Uterus (tissue), 3 donors: ENCODE measurements at regions not wholly inside any gene's neighbourhood (a gene's known extent, or its start where the extent isn't known, plus 50 kb on each side); places are given as distances from the start of the nearest gene placed in this dataset.

Experiments used
- DNase-seq, 2 donors: peaks; one replicate each; pipeline ENCODE4 v3.0.0-alpha.2; 2019 to 2020
- H3K27ac ChIP-seq, 2 donors: fragments of 200-600 bp; sonication (generic); 1 replicate in 1 of 2; 2 replicates in 1 of 2; pipeline ENCODE4 v1.5.1; 2016 to 2018
- H3K27me3 ChIP-seq, 2 donors: fragments of 200-600 bp; sonication (generic); one replicate each; pipeline ENCODE4 v1.5.1; 2018 to 2019; ENCODE audit warnings: control low read depth in 1 of 2
- H3K36me3 ChIP-seq, 2 donors: fragments of 200-600 bp; sonication (generic); one replicate each; pipeline ENCODE4 v1.5.1; 2019; ENCODE audit warnings: control low read depth in 1 of 2
- H3K4me1 ChIP-seq, 2 donors: fragments of 200-600 bp; sonication (generic); one replicate each; pipeline ENCODE4 v1.5.1; 2018 to 2019; ENCODE audit warnings: control low read depth in 1 of 2
- H3K4me3 ChIP-seq, 2 donors: fragments of 200-600 bp; sonication (generic); 1 replicate in 1 of 2; 2 replicates in 1 of 2; pipeline ENCODE4 v1.5.1; 2018 to 2019; ENCODE audit warnings: mild to moderate bottlenecking in 1 of 2
- H3K9me3 ChIP-seq, 2 donors: fragments of 200-600 bp; sonication (generic); one replicate each; pipeline ENCODE4 v1.5.1; 2019; ENCODE audit warnings: control low read depth in 1 of 2
- POLR2A ChIP-seq, 2 donors: fragments of 450-650 bp; IDR thresholded peaks; one replicate each; pipeline ENCODE4 v1.6.1; 2016; ENCODE audit warnings: antibody characterized with exemption in 2 of 2, mild to moderate bottlenecking in 1 of 2, moderate library complexity in 1 of 2
- intact Hi-C: fragments of 100-400 bp; cut with DNase I; formaldehyde crosslinking; loops from one replicate; pipeline ENCODE4 v1.15.1; 2023; ENCODE audit warnings: low total_unique reads
- TF ChIP-seq, protein P1 (sequence below), 4 experiments: fragments of 200-600 bp in 2 of 4; fragments of 450-650 bp in 2 of 4; sonication (generic) in 2 of 4; IDR thresholded peaks; one replicate each; pipeline ENCODE4 v1.5.1; 2016 to 2019; ENCODE audit warnings: antibody characterized with exemption in 4 of 4, mild to moderate bottlenecking in 2 of 4, moderate library complexity in 1 of 4
- donor health status: DM: yes; HTN: yes; CAD: no.

- Histone ChIP-seq H3K36me3 (no peaks in the 10 kb centered on the region), H3K9me3 (no peaks in the 10 kb centered on the region), H3K27ac (no peak overlapping the region), H3K4me1 (no peaks in the 10 kb centered on the region), H3K27me3 (no peaks in the 10 kb centered on the region), H3K4me3 (no peak overlapping the region)
- no peak for DNase-seq
- TF ChIP-seq POLR2A (IDR thresholded peaks at IDR 0.05) = no peak
- TF ChIP-seq, protein P1, sequence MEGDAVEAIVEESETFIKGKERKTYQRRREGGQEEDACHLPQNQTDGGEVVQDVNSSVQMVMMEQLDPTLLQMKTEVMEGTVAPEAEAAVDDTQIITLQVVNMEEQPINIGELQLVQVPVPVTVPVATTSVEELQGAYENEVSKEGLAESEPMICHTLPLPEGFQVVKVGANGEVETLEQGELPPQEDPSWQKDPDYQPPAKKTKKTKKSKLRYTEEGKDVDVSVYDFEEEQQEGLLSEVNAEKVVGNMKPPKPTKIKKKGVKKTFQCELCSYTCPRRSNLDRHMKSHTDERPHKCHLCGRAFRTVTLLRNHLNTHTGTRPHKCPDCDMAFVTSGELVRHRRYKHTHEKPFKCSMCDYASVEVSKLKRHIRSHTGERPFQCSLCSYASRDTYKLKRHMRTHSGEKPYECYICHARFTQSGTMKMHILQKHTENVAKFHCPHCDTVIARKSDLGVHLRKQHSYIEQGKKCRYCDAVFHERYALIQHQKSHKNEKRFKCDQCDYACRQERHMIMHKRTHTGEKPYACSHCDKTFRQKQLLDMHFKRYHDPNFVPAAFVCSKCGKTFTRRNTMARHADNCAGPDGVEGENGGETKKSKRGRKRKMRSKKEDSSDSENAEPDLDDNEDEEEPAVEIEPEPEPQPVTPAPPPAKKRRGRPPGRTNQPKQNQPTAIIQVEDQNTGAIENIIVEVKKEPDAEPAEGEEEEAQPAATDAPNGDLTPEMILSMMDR (IDR thresholded peaks at IDR 0.05) = no peak
- intact Hi-C loops = no loop called here
These were observed 486.1 kb downstream of the KDM4C start for GRCh38 chr9:7243838-7244237.

- H3K9me3 ChIP-seq = no peaks in the 10 kb centered on the region
- no peaks in the 10 kb centered on the region for H3K4me1 ChIP-seq
- no peak overlapping the region for H3K27ac ChIP-seq
- no peak overlapping the region for H3K4me3 ChIP-seq
- H3K27me3 ChIP-seq = no peaks in the 10 kb centered on the region
- intact Hi-C loops = no loop called here
- no peaks in the 10 kb centered on the region for H3K36me3 ChIP-seq
- TF ChIP-seq, protein P1 (IDR thresholded peaks at IDR 0.05) = no peak
- no peak for TF ChIP-seq POLR2A (IDR thresholded peaks at IDR 0.05)
- DNase-seq = no peak
These were observed 484.4 kb downstream of the KDM4C start for GRCh38 chr9:7242126-7242525.

DNA sequence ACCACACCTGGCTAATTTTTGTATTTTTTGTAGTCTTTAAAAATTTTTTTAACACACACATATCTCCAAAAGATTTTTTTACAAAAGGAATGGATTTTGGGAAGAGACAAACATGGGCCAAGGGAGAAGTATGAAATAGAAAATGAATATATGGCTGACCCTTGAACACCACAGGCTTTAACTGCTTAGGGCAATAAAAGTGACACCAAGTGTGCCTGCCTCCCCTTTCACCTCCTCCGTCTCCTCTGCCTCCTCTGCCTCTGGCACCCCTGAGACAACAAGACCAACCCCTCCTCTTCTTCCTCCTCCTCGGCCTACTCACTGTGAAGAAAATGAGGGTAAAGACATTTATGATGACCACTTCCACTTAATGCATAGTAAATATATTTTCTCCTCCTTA is 483.9 kb downstream of the KDM4C start:
- intact Hi-C loops = no loop called here
- H3K27me3 ChIP-seq = no peaks in the 10 kb centered on the region
- no peaks in the 10 kb centered on the region for H3K4me1 ChIP-seq
- TF ChIP-seq, protein P1 (IDR thresholded peaks at IDR 0.05) = no peak
- no peak for TF ChIP-seq POLR2A (IDR thresholded peaks at IDR 0.05)
- no peak overlapping the region for H3K27ac ChIP-seq
- H3K4me3 ChIP-seq = no peak overlapping the region
- no peaks in the 10 kb centered on the region for H3K36me3 ChIP-seq
- no peak for DNase-seq
- no peaks in the 10 kb centered on the region for H3K9me3 ChIP-seq

- Histone ChIP-seq H3K36me3 (no peaks in the 10 kb centered on the region), H3K9me3 (no peaks in the 10 kb centered on the region)
These were observed 483.0 kb downstream of the KDM4C start for GRCh38 chr9:7240569-7241311.

GRCh38 chr9:7239708-7240107 is 481.9 kb downstream of the KDM4C start:
- no peaks in the 10 kb centered on the region for H3K27me3 ChIP-seq
- no peak overlapping the region for H3K4me3 ChIP-seq
- TF ChIP-seq, protein P1 (IDR thresholded peaks at IDR 0.05) = no peak
- TF ChIP-seq POLR2A (IDR thresholded peaks at IDR 0.05) = no peak
- no peaks in the 10 kb centered on the region for H3K36me3 ChIP-seq
- intact Hi-C loops = no loop called here
- H3K9me3 ChIP-seq = no peaks in the 10 kb centered on the region
- H3K27ac ChIP-seq = no peak overlapping the region
- no peak for DNase-seq
- no peaks in the 10 kb centered on the region for H3K4me1 ChIP-seq

More at GRCh38 chr9:7240569-7241311, 483.0 kb downstream of the KDM4C start:
- intact Hi-C loops = no loop called here
- Histone ChIP-seq H3K4me3 (no peak overlapping the region), H3K4me1 (no peaks in the 10 kb centered on the region), H3K27ac (no peak overlapping the region), H3K27me3 (no peaks in the 10 kb centered on the region)
- no peak for DNase-seq
- no peak for TF ChIP-seq POLR2A (IDR thresholded peaks at IDR 0.05)
- TF ChIP-seq, protein P1 (IDR thresholded peaks at IDR 0.05) = no peak
